ENCODE measurements at regions not wholly inside any gene's neighbourhood (a gene's known extent, or its start where the extent isn't known, plus 50 kb on each side); places are given as distances from the start of the nearest gene placed in this dataset.

DNA sequence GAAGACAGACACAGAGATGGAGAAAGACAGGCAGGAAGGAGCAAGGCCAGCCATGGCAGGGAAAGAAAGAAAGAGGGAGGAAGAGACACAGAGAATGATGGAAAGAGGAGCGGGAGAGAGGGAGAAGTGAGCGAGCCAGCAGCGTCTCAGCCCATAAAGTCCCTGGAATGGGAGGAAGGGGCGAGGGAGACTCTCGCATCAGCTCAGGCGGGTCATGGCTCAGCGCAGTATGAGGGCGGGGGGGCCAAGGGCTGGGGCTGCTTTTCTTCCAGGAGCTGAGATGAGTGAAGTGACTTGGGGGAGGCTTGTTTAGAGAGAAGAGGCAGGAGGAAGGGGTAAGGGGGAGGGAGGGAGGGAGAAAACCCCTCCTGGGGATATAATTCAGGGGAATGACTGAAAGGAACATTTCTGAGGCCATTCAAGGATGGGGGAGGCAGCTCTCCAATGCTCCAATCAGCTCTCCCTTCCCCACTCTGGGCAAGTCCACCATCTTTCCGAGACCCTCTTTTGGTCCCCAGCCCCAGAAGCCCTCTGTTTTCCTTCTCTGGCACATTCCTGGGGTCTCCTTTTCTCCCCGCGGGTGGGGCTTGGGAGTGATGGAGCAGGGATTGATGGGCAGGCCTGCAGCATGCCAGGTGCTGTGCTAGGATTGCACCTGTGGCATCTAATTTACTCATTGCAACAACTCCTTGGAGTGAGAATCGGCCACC is 87.9 kb downstream of the HIF1AN start:
- Histone ChIP-seq H3K27me3 (ENCODE audit: insufficient read depth, low read depth, severe bottlenecking) (peaks cover 84% of the 10 kb centered on the region), H3K4me3 (ENCODE audit: low read depth, low read length) (no peak overlapping the region), H3K36me3 (no peaks in the 10 kb centered on the region), H3K27ac (no peak overlapping the region), H3K9me3 (ENCODE audit: severe bottlenecking) (no peaks in the 10 kb centered on the region)
- TF ChIP-seq CTCF (IDR thresholded peaks at IDR 0.05; ENCODE audit: low read depth, low read length) = no peak
- no peak for DNase-seq

GRCh38 chr10:100624298-100624697 is 88.6 kb downstream of the HIF1AN start:
- Histone ChIP-seq H3K4me3 (ENCODE audit: low read depth, low read length) (no peak overlapping the region), H3K27ac (no peak overlapping the region), H3K36me3 (no peaks in the 10 kb centered on the region), H3K27me3 (ENCODE audit: insufficient read depth, low read depth, severe bottlenecking) (peaks cover 83% of the 10 kb centered on the region), H3K9me3 (ENCODE audit: severe bottlenecking) (no peaks in the 10 kb centered on the region)
- DNase-seq = no peak
- TF ChIP-seq CTCF (IDR thresholded peaks at IDR 0.05; ENCODE audit: low read depth, low read length) = no peak

DNA sequence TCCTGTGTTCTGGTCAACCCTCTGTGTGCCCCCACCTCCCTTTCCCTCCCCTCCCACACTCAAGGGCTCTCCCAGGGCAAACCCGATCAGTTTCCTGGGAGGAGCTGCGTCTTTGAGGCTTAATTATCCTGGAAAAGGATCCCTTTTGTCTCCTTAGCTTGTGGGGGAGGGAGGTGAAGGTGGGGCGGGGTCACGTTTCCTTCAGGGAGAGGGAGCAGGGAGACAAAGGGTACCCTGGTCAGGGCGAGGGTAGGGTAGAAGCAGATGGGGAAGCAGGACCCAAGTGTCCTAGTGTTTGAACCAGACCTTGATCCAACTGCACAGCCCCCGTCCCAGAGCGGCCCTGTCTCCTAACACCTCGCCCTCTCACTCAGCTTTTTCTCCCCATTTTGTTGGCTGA is 90.1 kb downstream of the HIF1AN start:
- Histone ChIP-seq H3K36me3 (no peaks in the 10 kb centered on the region), H3K9me3 (ENCODE audit: severe bottlenecking) (no peaks in the 10 kb centered on the region), H3K27me3 (ENCODE audit: insufficient read depth, low read depth, severe bottlenecking) (peaks cover 83% of the 10 kb centered on the region), H3K27ac (no peak overlapping the region), H3K4me3 (ENCODE audit: low read depth, low read length) (no peak overlapping the region)
- no peak for DNase-seq
- no peak for TF ChIP-seq CTCF (IDR thresholded peaks at IDR 0.05; ENCODE audit: low read depth, low read length)

DNA sequence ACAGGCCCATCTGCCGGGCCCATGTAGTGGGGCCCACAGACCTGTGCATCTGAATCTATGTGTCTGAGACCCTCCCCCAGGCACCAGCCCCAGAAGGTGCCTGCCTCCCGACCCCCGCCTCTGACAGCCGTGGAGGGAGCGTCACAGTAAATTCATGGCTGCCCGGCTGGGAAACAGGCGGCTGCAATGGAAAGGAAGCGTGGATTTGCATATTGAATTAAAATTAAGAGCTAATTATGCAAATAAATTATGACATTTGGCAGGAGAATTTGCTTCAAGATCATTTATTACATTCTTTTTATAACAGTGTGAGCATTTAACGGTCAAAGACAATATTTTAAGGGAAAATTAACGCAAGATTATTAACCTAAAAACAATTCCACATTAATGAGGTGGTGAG is 92.3 kb downstream of the HIF1AN start:
- H3K36me3 ChIP-seq = no peaks in the 10 kb centered on the region
- no peak for DNase-seq
- no peak overlapping the region for H3K4me3 ChIP-seq (ENCODE audit: low read depth, low read length)
- TF ChIP-seq CTCF (IDR thresholded peaks at IDR 0.05; ENCODE audit: low read depth, low read length) = no peak
- H3K27ac ChIP-seq = no peak overlapping the region
- no peaks in the 10 kb centered on the region for H3K9me3 ChIP-seq (ENCODE audit: severe bottlenecking)
- H3K27me3 ChIP-seq (ENCODE audit: insufficient read depth, low read depth, severe bottlenecking) = peaks cover 90% of the 10 kb centered on the region

DNA sequence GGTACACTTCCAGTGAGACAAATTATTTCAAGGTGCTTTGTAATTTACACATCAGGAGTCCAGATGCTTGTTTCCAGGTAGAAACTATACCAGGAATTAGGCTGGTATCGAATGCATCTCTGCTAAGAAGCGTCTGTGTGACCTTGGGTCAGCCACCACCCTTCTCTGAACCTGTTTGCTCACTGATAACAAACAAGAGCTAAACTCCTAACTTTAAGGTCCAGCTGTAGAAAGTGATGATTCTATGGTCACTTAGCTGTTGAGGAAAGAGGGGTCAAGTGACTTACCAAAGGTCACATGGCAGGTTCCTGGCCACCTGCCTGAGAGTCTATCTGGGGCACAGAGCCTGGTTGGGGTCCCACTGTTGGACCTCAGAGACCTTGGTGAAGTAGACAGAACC is 95.4 kb downstream of the HIF1AN start:
- no peak for TF ChIP-seq CTCF (IDR thresholded peaks at IDR 0.05; ENCODE audit: low read depth, low read length)
- Histone ChIP-seq H3K4me3 (ENCODE audit: low read depth, low read length) (no peak overlapping the region), H3K27ac (no peak overlapping the region), H3K27me3 (ENCODE audit: insufficient read depth, low read depth, severe bottlenecking) (peaks cover 90% of the 10 kb centered on the region), H3K36me3 (no peaks in the 10 kb centered on the region), H3K9me3 (ENCODE audit: severe bottlenecking) (no peaks in the 10 kb centered on the region)
- no peak for DNase-seq

- Histone ChIP-seq H3K27me3 (ENCODE audit: insufficient read depth, low read depth, severe bottlenecking) (peaks cover 87% of the 10 kb centered on the region), H3K4me3 (ENCODE audit: low read depth, low read length) (no peak overlapping the region), H3K36me3 (no peaks in the 10 kb centered on the region), H3K9me3 (ENCODE audit: severe bottlenecking) (no peaks in the 10 kb centered on the region), H3K27ac (no peak overlapping the region)
- DNase-seq = no peak
- no peak for TF ChIP-seq CTCF (IDR thresholded peaks at IDR 0.05; ENCODE audit: low read depth, low read length)
These were observed 96.3 kb downstream of the HIF1AN start for GRCh38 chr10:100632027-100632426.

Data from WERI-Rb-1 (cell line).